Bronchial epithelial cell (primary cell): ENCODE measurements at regions not wholly inside any gene's neighbourhood (a gene's known extent, or its start where the extent isn't known, plus 50 kb on each side); places are given as distances from the start of the nearest gene placed in this dataset.
"Not testable (repeated sequence)": the region's sequence is repeated elsewhere in the genome, so short reads cannot be mapped to it uniquely, and the experiment has no call there.

Experiments used
- DNase-seq: peaks from one replicate; pipeline ENCODE4 v3.0.0-alpha.2; 2010; ENCODE audit warnings: low read depth
- FAIRE-seq: peaks from 2 replicates; lab custom pipeline; 2011; peaks lifted over from hg19 to GRCh38; lab: Jason Lieb, UNC
- H3K27me3 ChIP-seq: 2 replicates; pipeline ENCODE4 v1.5.1; 2011; ENCODE audit warnings: low read length; ENCODE audit not compliant: control insufficient read depth, insufficient read depth
- H3K36me3 ChIP-seq: 2 replicates; pipeline ENCODE4 v1.5.1; 2011; ENCODE audit warnings: low read length; ENCODE audit not compliant: control insufficient read depth, insufficient read depth
- H3K4me3 ChIP-seq: 2 replicates; pipeline ENCODE4 v1.5.1; 2011; ENCODE audit warnings: mild to moderate bottlenecking, low read depth, low read length, control low read depth
- TF ChIP-seq, protein P1 (sequence below): IDR thresholded peaks from 2 replicates; pipeline ENCODE4 v1.5.1; 2011; ENCODE audit warnings: mild to moderate bottlenecking, moderate library complexity, low read length, control low read depth, inconsistent platforms; ENCODE audit not compliant: insufficient read depth, severe bottlenecking

DNA sequence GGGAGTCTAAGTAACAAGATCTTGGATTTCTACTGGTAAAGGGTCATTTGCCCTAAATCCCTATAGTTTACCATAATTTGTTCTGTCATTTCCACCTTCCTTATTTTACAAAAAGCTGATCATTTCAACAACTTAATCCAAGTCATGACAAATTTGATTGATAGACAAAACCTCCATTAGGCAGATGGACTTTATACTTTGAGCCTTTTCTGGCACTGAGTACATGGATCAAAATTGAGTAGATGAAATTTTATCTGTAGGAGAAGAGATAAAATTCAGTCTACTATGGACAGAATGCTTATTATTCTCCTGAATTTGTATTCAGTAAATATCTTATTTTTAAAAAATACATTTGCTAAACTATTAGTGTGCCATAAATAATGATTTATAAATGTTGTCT is 62.6 kb upstream of the NRIP1 start:
- no peak for FAIRE-seq

GRCh38 chr21:15128267-15128666 is 63.5 kb upstream of the NRIP1 start:
- DNase-seq (no peak), FAIRE-seq (no peak)
- Histone ChIP-seq H3K27me3 (no peaks in the 10 kb centered on the region), H3K36me3 (no peaks in the 10 kb centered on the region), H3K4me3 (no peak overlapping the region)
- TF ChIP-seq, protein P1, sequence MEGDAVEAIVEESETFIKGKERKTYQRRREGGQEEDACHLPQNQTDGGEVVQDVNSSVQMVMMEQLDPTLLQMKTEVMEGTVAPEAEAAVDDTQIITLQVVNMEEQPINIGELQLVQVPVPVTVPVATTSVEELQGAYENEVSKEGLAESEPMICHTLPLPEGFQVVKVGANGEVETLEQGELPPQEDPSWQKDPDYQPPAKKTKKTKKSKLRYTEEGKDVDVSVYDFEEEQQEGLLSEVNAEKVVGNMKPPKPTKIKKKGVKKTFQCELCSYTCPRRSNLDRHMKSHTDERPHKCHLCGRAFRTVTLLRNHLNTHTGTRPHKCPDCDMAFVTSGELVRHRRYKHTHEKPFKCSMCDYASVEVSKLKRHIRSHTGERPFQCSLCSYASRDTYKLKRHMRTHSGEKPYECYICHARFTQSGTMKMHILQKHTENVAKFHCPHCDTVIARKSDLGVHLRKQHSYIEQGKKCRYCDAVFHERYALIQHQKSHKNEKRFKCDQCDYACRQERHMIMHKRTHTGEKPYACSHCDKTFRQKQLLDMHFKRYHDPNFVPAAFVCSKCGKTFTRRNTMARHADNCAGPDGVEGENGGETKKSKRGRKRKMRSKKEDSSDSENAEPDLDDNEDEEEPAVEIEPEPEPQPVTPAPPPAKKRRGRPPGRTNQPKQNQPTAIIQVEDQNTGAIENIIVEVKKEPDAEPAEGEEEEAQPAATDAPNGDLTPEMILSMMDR = no peak

More for the DNA sequence above, 62.6 kb upstream of the NRIP1 start:
- no peaks in the 10 kb centered on the region for H3K36me3 ChIP-seq
- no peaks in the 10 kb centered on the region for H3K27me3 ChIP-seq
- no peak for DNase-seq
- TF ChIP-seq, protein P1 = no peak
- H3K4me3 ChIP-seq = no peak overlapping the region

DNA sequence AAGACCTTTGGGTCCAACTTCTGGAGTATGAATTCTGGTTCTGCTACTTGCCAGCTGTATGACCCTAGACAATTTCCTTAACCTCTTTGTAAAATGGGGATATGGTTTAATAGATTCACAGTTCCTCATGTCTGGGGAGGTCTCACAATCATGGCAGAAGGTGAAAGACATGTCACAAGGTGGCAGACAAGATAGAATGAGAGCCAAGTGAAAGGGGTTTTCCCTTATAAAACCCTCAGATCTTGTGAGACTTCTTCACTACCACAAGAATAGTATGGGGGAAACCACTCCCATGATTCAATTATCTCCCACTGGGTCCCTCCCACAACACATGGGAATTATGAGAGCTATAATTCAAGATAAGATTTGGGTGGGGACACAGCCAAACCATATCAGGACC is 63.9 kb upstream of the NRIP1 start:
- DNase-seq, H3K27me3 ChIP-seq, H3K36me3 ChIP-seq, FAIRE-seq, H3K4me3 ChIP-seq: not testable (repeated sequence)

GRCh38 chr21:15130326-15130725 is 65.5 kb upstream of the NRIP1 start:
- no peak overlapping the region for H3K4me3 ChIP-seq
- DNase-seq (no peak), FAIRE-seq (no peak)
- no peaks in the 10 kb centered on the region for H3K27me3 ChIP-seq
- no peaks in the 10 kb centered on the region for H3K36me3 ChIP-seq
- TF ChIP-seq, protein P1 = no peak

DNA sequence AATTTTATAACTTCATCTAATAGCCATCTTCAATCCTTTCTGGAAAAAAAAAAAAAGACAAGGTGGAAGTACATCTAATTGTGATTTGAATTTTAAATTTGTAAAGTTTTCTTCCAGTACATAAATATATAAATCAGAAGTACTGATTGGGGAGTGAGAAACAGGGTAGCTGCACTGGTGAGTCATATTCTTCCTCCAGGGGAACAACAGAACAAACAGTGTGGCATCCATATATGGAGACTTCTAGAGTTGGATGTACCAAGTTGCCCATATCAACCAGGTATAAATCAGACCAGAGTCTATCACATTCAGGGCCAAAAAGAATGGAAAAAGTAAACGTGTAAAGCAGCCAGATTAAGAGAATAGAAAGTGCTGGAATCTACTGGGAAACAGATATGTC is 66.0 kb upstream of the NRIP1 start:
- TF ChIP-seq, protein P1 = no peak
- H3K36me3 ChIP-seq = no peaks in the 10 kb centered on the region
- no peak overlapping the region for H3K4me3 ChIP-seq
- no peaks in the 10 kb centered on the region for H3K27me3 ChIP-seq
- FAIRE-seq (no peak), DNase-seq (peak; percentile 72)

GRCh38 chr21:15132781-15133180 is 68.0 kb upstream of the NRIP1 start:
- DNase-seq (no peak), FAIRE-seq (no peak)
- Histone ChIP-seq H3K4me3 (no peak overlapping the region), H3K27me3 (no peaks in the 10 kb centered on the region), H3K36me3 (no peaks in the 10 kb centered on the region)
- TF ChIP-seq, protein P1 = no peak
